Fibroblast of skin of scalp (primary cell): ENCODE measurements at regions not wholly inside any gene's neighbourhood (a gene's known extent, or its start where the extent isn't known, plus 50 kb on each side); places are given as distances from the start of the nearest gene placed in this dataset.
"Not testable (repeated sequence)": the region's sequence is repeated elsewhere in the genome, so short reads cannot be mapped to it uniquely, and the experiment has no call there.

ENCODE experiments used
- DNase-seq: peaks from one replicate; pipeline ENCODE4 v3.0.0-alpha.2; 2013

GRCh38 chr16:73398604-73399003, 350.7 kb upstream of the ZFHX3 start:
- not testable (repeated sequence) for DNase-seq

- no peak for DNase-seq
These were observed 348.6 kb upstream of the ZFHX3 start for GRCh38 chr16:73396556-73396955.

- DNase-seq: peak; percentile 12
These were observed 343.0 kb upstream of the ZFHX3 start for GRCh38 chr16:73390936-73391335.

- DNase-seq: no peak
These were observed 342.6 kb upstream of the ZFHX3 start for GRCh38 chr16:73390491-73390890.

- no peak for DNase-seq
These were observed 341.2 kb upstream of the ZFHX3 start for GRCh38 chr16:73389085-73389484.

GRCh38 chr16:73387979-73388378, 340.1 kb upstream of the ZFHX3 start:
- DNase-seq: no peak

GRCh38 chr16:73385696-73386095, 337.8 kb upstream of the ZFHX3 start:
- DNase-seq: no peak

- DNase-seq: no peak
These were observed 336.7 kb upstream of the ZFHX3 start for GRCh38 chr16:73384506-73385089.

GRCh38 chr16:73383988-73384365, 336.0 kb upstream of the ZFHX3 start:
- DNase-seq: no peak

- no peak for DNase-seq
These were observed 335.5 kb upstream of the ZFHX3 start for GRCh38 chr16:73383195-73383987.

GRCh38 chr16:73378471-73378870, 330.5 kb upstream of the ZFHX3 start:
- no peak for DNase-seq

- DNase-seq: no peak
These were observed 323.8 kb upstream of the ZFHX3 start for GRCh38 chr16:73371584-73372319.

GRCh38 chr16:73369851-73370250, 321.9 kb upstream of the ZFHX3 start:
- no peak for DNase-seq

- no peak for DNase-seq
These were observed 320.8 kb upstream of the ZFHX3 start for GRCh38 chr16:73368715-73369114.

- DNase-seq: peak; percentile 31
These were observed 317.2 kb upstream of the ZFHX3 start for GRCh38 chr16:73365016-73365551.

- no peak for DNase-seq
These were observed 316.5 kb upstream of the ZFHX3 start for GRCh38 chr16:73364413-73364812.

GRCh38 chr16:73361061-73361460, 313.1 kb upstream of the ZFHX3 start:
- no peak for DNase-seq

GRCh38 chr16:73356401-73357079, 308.6 kb upstream of the ZFHX3 start:
- DNase-seq: no peak

- DNase-seq: no peak
These were observed 308.1 kb upstream of the ZFHX3 start for GRCh38 chr16:73355981-73356380.

- no peak for DNase-seq
These were observed 306.5 kb upstream of the ZFHX3 start for GRCh38 chr16:73354434-73354833.

GRCh38 chr16:73350707-73351452, 303.0 kb upstream of the ZFHX3 start:
- no peak for DNase-seq
